ENCODE measurements at regions not wholly inside any gene's neighbourhood (a gene's known extent, or its start where the extent isn't known, plus 50 kb on each side); places are given as distances from the start of the nearest gene placed in this dataset.
"Not testable (repeated sequence)": the region's sequence is repeated elsewhere in the genome, so short reads cannot be mapped to it uniquely, and the experiment has no call there.

- no peak overlapping the region for H3K27ac ChIP-seq (ENCODE audit: low read depth, low read length)
- no peaks in the 10 kb centered on the region for H3K9me3 ChIP-seq (ENCODE audit: insufficient read depth, low read depth, low read length)
- H3K4me1 ChIP-seq (ENCODE audit: insufficient read depth, low read length) = no peaks in the 10 kb centered on the region
- no peaks in the 10 kb centered on the region for H3K36me3 ChIP-seq (ENCODE audit: insufficient read depth, low read length)
- no peak overlapping the region for H3K4me3 ChIP-seq (ENCODE audit: low read length)
- no peaks in the 10 kb centered on the region for H3K27me3 ChIP-seq (ENCODE audit: insufficient read depth, low read length)
- no peak overlapping the region for H3K9ac ChIP-seq (ENCODE audit: low read depth, low read length)
- 92% methylated on average over 5 of the region's 5 CpGs for WGBS
Observed at GRCh38 chrY:7659047-7659446, 747.5 kb upstream of the AMELY start.

- no peaks in the 10 kb centered on the region for H3K27me3 ChIP-seq (ENCODE audit: insufficient read depth, low read length)
- H3K9ac ChIP-seq (ENCODE audit: low read depth, low read length) = no peak overlapping the region
- H3K4me1 ChIP-seq (ENCODE audit: insufficient read depth, low read length) = no peaks in the 10 kb centered on the region
- no peaks in the 10 kb centered on the region for H3K36me3 ChIP-seq (ENCODE audit: insufficient read depth, low read length)
- H3K27ac ChIP-seq (ENCODE audit: low read depth, low read length) = no peak overlapping the region
- no peak overlapping the region for H3K4me3 ChIP-seq (ENCODE audit: low read length)
- WGBS = 89% methylated on average over 3 of the region's 5 CpGs
- H3K9me3 ChIP-seq (ENCODE audit: insufficient read depth, low read depth, low read length) = no peaks in the 10 kb centered on the region
Observed at GRCh38 chrY:7656596-7656995, 745.0 kb upstream of the AMELY start.

- Histone ChIP-seq H3K4me1 (ENCODE audit: insufficient read depth, low read length) (no peaks in the 10 kb centered on the region), H3K4me3 (ENCODE audit: low read length) (no peak overlapping the region), H3K36me3 (ENCODE audit: insufficient read depth, low read length) (no peaks in the 10 kb centered on the region), H3K9me3 (ENCODE audit: insufficient read depth, low read depth, low read length) (no peaks in the 10 kb centered on the region), H3K27ac (ENCODE audit: low read depth, low read length) (no peak overlapping the region), H3K9ac (ENCODE audit: low read depth, low read length) (no peak overlapping the region), H3K27me3 (ENCODE audit: insufficient read depth, low read length) (no peaks in the 10 kb centered on the region)
Observed at GRCh38 chrY:7654985-7655384, 743.4 kb upstream of the AMELY start.

DNA sequence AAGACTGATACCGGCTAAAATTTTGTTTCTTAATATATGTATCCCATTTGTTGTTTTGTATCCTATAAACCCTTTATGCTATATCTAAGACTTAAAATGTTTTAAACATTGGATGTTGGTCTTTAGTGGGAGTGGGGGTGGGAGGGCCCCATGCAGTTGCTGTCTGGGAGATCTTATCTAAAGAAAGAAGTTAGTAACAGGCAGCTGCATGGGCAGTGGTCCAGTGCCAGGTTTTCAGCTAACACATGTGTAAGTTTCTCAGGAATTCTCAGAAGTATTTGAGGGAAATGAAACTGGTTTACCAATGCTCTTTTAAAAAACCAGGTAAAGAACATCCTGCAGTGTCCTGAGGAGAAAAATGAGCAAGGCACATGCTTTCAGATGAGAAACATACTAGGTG lies 738.3 kb upstream of the AMELY start:
- not testable (repeated sequence) for H3K27ac ChIP-seq (ENCODE audit: low read depth, low read length); H3K36me3 ChIP-seq (ENCODE audit: insufficient read depth, low read length); H3K27me3 ChIP-seq (ENCODE audit: insufficient read depth, low read length); H3K9me3 ChIP-seq (ENCODE audit: insufficient read depth, low read depth, low read length); H3K9ac ChIP-seq (ENCODE audit: low read depth, low read length); H3K4me1 ChIP-seq (ENCODE audit: insufficient read depth, low read length); H3K4me3 ChIP-seq (ENCODE audit: low read length)
- WGBS = no CpG with 5 or more reads among the region's 1 CpG
